Hepatocyte (in vitro differentiated cells): ENCODE measurements at regions not wholly inside any gene's neighbourhood (a gene's known extent, or its start where the extent isn't known, plus 50 kb on each side); places are given as distances from the start of the nearest gene placed in this dataset.
"Not testable (repeated sequence)": the region's sequence is repeated elsewhere in the genome, so short reads cannot be mapped to it uniquely, and the experiment has no call there.

Experiments
- EZH2 ChIP-seq: fragments of 200-600 bp; sonication (generic); IDR thresholded peaks from 2 replicates; pipeline ENCODE4 v1.6.1; 2016; ENCODE audit warnings: antibody characterized with exemption, mild to moderate bottlenecking, borderline replicate concordance
- EZH2phosphoT487 ChIP-seq: fragments of 200-600 bp; sonication (generic); IDR thresholded peaks from one replicate; pipeline ENCODE4 v1.6.1; 2018; ENCODE audit warnings: antibody characterized with exemption, mild to moderate bottlenecking, low read depth, moderate library complexity; ENCODE audit not compliant: unreplicated experiment, severe bottlenecking
- TF ChIP-seq, protein P1 (sequence below): fragments of 200-600 bp; sonication (generic); IDR thresholded peaks from 2 replicates; pipeline ENCODE4 v1.5.1; 2016; ENCODE audit warnings: antibody characterized with exemption, mild to moderate bottlenecking; ENCODE audit not compliant: poor library complexity

- not testable (repeated sequence) for TF ChIP-seq EZH2, EZH2phosphoT487
- TF ChIP-seq, protein P1, sequence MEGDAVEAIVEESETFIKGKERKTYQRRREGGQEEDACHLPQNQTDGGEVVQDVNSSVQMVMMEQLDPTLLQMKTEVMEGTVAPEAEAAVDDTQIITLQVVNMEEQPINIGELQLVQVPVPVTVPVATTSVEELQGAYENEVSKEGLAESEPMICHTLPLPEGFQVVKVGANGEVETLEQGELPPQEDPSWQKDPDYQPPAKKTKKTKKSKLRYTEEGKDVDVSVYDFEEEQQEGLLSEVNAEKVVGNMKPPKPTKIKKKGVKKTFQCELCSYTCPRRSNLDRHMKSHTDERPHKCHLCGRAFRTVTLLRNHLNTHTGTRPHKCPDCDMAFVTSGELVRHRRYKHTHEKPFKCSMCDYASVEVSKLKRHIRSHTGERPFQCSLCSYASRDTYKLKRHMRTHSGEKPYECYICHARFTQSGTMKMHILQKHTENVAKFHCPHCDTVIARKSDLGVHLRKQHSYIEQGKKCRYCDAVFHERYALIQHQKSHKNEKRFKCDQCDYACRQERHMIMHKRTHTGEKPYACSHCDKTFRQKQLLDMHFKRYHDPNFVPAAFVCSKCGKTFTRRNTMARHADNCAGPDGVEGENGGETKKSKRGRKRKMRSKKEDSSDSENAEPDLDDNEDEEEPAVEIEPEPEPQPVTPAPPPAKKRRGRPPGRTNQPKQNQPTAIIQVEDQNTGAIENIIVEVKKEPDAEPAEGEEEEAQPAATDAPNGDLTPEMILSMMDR = not testable (repeated sequence)
Observed at GRCh38 chr7:76901944-76902710, 130.0 kb downstream of the SPDYE17 start.
